ENCODE measurements at regions not wholly inside any gene's neighbourhood (a gene's known extent, or its start where the extent isn't known, plus 50 kb on each side); places are given as distances from the start of the nearest gene placed in this dataset.

DNA sequence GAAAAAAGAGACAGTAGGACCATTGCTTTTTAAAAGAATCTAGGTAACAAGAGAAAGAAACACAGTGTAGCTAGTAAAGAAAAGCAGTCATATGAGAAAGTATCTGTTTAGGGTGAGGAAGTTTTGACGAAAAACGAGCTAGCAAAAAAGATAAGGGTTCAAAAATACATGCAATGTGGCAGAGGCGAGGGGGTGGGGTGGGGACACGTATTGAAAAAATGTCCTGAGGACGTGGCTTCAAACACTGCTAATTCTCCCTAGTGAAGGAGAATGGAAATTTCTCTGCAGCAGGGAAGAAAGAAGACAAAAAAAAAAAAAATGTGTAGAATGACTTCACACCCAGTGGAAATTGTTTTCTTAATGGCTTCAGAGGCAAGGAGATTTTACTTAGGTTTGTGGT is 856.4 kb upstream of the INTU start:
- no peak for DNase-seq (ENCODE audit: low spot score)

- peak; percentile 78 for DNase-seq (ENCODE audit: low spot score)
Measured at GRCh38 chr4:126777649-126778048, 855.1 kb upstream of the INTU start.

DNA sequence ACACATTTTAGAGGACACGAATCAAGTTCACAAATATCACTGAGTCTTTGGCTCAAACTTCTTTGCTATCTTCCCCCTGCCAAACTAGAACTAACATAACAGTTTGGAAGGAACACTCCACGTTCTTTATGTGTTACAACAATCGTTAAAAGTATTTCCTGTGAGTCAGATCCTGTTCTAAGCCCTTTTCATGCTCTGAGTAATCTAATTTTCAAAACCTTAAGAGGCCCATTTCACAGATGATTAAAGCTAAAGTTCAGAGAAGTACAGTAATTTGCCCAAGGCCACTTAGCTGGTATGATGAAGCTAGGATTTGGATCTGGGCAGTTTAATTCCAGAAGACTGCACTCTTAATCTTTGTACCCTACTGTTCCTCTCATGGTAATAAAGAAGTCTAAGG is 854.4 kb upstream of the INTU start:
- peak; percentile 56 for DNase-seq (ENCODE audit: low spot score)

- no peak for DNase-seq (ENCODE audit: low spot score)
Measured at GRCh38 chr4:126779001-126779400, 853.8 kb upstream of the INTU start.

GRCh38 chr4:126779436-126780166 is 853.2 kb upstream of the INTU start:
- peak; percentile 36 for DNase-seq (ENCODE audit: low spot score)

DNA sequence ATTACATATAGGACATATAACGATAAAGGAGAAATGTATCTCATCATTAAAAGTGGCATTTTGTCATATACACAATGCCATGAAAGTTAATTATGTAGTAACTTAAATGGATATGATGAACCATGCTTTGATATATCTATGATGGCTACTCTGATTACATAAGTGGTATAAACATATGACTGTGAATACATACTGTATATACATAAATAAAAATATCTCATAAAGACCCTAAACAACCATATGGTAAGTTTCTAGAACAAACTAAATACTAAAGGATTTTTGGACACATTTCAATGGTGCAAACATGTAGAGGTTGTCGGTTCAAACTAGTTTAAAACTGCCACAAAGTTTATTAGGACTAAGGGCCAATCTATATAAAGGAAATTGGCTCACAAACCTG is 849.6 kb upstream of the INTU start:
- DNase-seq (ENCODE audit: low spot score): no peak

DNA sequence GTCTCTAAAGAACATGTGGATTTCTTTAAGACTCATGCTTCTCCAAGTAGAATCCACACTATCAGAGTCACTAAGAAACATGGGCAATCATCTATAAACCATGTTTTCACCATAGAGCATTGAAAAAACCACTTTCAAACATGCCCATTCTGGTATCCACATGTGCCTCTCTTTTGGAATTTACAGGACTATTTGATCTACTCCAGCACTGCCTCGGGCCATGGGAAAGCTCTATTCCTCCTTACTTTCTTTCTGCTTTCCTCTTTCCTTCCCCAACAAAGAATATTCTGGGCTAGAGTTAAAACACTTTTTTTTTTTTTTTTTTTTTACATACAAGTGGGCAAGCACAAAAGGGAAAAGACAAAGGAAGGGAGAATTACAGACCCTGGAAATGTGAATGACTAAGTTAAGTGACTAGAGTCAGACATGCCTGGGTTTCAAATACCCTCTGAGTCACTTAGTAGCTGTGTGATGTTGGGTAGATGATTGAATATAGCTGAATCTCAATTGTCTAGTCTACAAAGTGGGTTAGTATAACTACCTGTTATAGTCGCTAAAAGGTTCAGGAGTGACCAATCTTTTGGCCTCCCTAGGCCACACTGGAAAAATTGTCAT is 847.7 kb upstream of the INTU start:
- no peak for DNase-seq (ENCODE audit: low spot score)

GRCh38 chr4:126790633-126791032 is 842.1 kb upstream of the INTU start:
- DNase-seq (ENCODE audit: low spot score): peak; percentile 24

- peak; percentile 11 for DNase-seq (ENCODE audit: low spot score)
Measured at GRCh38 chr4:126794363-126794762, 838.4 kb upstream of the INTU start.

- DNase-seq (ENCODE audit: low spot score): no peak
Measured at GRCh38 chr4:126798214-126798613, 834.5 kb upstream of the INTU start.

GRCh38 chr4:126799416-126799815 is 833.3 kb upstream of the INTU start:
- no peak for DNase-seq (ENCODE audit: low spot score)

GRCh38 chr4:126799971-126800574 is 832.7 kb upstream of the INTU start:
- DNase-seq (ENCODE audit: low spot score): peak; percentile 7

DNA sequence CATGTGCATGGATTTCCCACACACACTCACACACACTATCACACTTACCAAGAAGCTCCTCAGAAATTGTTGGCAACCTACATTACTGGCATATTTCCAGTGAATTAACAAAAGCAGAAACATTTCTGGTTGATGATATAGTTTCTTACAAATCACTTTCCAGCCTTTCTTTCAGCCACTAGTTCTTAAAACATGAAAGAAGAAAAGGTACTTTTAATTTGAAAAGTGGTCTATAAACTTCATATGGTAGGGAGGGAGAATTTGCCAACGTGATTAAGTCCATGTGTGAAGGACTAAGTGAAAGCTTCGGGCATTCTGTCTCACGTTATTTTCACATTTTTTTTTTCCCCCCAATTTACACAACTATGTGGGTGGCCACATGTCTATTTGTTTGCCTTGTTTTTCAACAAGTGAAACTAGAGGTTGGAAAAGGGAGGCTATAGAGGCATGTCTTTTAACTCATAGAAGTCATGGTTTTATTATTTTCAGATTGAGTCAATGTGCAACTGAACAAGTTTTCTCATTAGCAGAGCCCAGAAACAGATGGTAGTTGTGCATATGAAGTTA is 832.1 kb upstream of the INTU start:
- no peak for DNase-seq (ENCODE audit: low spot score)

GRCh38 chr4:126807132-126807531 is 825.6 kb upstream of the INTU start:
- peak; percentile 38 for DNase-seq (ENCODE audit: low spot score)

DNA sequence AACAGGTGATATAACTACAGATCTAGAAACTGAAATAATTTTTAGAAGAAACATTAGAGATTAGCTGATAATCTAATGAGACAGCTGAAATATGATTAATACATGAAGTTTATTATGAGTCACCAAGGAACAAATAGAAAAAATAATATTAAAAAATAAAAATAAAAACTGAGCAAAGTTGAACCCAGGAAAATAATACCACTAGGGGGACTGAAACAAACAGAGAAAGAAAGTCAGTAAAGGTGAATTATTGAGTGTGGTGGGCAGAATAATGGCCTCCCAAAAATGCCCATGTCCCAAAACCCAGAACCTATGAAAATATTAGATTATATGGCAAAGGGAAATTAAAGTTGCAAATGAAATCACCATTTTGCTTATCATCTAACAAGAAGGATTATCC is 820.7 kb upstream of the INTU start:
- DNase-seq (ENCODE audit: low spot score): no peak

- DNase-seq (ENCODE audit: low spot score): no peak
Measured at GRCh38 chr4:126820631-126821030, 812.1 kb upstream of the INTU start.

GRCh38 chr4:126821152-126821551 is 811.6 kb upstream of the INTU start:
- no peak for DNase-seq (ENCODE audit: low spot score)

GRCh38 chr4:126825083-126825482 is 807.7 kb upstream of the INTU start:
- no peak for DNase-seq (ENCODE audit: low spot score)

GRCh38 chr4:126827669-126828068 is 805.1 kb upstream of the INTU start:
- DNase-seq (ENCODE audit: low spot score): no peak

DNA sequence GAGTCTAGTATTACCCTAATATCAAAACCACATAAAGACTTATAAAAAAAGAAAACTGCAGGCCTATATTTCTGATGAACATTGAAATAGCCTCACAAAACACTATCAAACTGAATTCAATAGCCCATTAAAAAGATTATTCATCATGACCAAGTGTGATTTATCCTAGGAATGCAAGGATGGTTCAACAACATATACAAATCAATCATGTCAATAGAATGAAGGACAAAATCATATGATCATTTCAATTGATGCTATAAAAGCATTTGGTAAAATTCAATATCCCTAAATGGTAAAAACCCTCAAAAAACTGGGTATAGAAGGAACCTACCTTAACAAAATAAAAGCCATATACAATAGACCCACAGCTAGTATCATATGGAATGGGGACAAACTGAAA is 797.9 kb upstream of the INTU start:
- DNase-seq (ENCODE audit: low spot score): no peak

DNA sequence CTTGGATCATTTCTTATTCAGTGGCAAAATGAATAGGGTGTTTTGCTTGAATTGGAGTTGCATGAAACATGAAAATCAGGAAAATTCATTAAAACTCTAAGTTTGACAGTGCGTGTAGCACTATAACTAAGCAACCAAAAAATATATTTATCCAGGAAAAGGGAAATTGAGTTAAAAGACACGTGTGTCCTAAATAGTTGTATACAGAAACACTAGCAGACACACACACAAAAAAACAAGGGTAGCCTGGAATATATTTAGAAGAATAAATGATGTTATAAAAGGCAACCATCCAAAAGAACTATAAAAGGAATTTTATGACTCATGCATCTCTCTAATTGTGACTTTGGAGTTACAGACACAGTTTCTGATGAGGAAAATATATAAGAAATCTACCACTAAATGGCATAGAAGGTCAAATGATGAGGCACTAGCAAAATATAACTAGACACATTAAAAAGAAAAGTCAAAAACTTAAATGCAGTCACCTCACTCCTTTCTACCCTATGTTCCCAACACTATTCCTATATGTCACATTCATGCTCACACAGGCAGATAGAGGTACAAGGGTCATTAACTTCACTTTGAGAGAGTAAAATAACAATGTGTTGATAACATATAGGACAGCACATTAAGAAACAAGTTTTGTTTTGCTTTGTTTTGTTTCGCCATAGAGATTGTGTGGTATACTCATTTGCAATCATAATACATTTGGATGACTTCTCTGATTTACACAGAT is 793.6 kb upstream of the INTU start:
- DNase-seq (ENCODE audit: low spot score): peak; percentile 62

DNA sequence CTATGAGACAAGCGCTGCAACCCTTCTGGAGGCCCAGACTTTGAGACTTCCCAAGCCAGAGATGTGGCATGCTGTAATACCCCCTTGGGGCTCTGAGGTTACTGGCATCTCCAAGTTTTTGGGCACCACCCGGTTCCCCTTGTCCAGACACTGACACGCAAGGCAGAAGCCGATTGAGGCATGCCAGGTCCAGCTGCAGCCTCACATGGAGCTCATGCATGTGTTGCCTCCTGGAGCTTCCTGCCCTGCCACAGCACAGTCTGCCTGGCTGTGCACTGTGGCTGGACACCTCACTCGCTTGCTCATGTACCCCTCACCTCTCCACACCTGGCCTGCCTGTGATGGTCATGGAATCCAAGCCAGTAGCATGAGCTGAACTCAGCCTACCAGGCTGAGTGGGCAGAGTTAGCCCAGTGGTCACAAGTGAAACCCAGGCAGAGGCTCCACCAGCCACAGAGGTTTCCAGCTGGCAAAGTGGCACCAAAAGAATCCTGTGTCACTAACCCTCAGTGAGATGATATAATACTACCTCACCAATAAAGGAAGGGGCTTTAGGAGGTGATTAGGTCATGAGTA is 789.2 kb upstream of the INTU start:
- DNase-seq (ENCODE audit: low spot score): no peak

Measured in AG08395 (cell line).